ENCODE measurements at regions not wholly inside any gene's neighbourhood (a gene's known extent, or its start where the extent isn't known, plus 50 kb on each side); places are given as distances from the start of the nearest gene placed in this dataset.

DNA sequence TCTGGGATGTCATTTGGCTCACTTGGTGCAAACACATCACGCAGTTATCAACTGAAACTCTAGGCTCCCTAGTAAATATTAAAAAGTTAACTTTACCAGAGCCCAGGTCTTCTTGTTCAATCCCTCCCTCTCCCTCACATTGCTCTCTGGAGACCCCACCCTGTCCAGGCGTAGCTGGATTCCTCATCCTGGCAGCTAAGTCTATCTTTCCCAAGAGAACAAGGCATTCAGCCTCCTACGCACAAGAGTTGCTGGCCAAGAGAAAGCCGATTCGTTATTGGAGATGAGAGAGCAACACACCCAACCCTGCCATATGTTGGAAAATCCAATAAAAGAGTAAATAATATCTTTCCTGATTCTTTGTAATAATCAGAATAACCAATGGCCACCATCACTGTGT lies 117.9 kb downstream of the SLC30A10 start (continued):
- no peak for TF ChIP-seq ZFX (IDR thresholded peaks at IDR 0.05)
- no peak for TF ChIP-seq CEBPB (IDR thresholded peaks at IDR 0.05; ENCODE audit: low read depth)
- no peak for TF ChIP-seq EZH2phosphoT487 (IDR thresholded peaks at IDR 0.05; ENCODE audit: borderline replicate concordance)
- TF ChIP-seq POLR2AphosphoS5 (IDR thresholded peaks at IDR 0.05; ENCODE audit: low read depth, low read length) = no peak
- no peak for TF ChIP-seq ZNF274 (IDR thresholded peaks at IDR 0.05; ENCODE audit: low read depth, low read length)

DNA sequence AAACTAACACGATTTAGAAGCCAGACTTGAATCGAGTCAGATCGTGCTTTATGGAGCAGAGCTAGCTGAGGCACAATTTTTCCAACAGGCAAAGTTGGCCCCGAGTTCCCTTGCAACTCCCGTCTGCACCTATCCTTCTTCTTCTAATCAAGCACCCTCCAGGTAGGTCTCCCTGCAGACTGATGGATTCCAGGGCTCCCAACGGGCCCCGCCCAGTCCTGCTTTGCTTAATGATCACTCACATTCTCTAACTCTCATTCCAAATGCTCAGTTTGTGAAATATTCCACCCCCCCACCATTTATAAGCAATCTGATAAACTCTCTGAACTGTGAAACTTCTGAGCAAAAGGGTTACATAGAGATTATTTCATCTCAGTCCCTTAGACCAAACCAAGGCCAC lies 119.6 kb downstream of the SLC30A10 start:
- Histone ChIP-seq H3K4me2 (ENCODE audit: low read length) (no peak overlapping the region), H3K4me3 (replicated peaks in 1 of 2; ENCODE audit: low read depth in 1 of 2, low read length in 2 of 2) (no peak overlapping the region), H3K27me3 (ENCODE audit: insufficient read depth, low read length) (peaks cover 33% of the 10 kb centered on the region; the same call in 1 of the 2 replicates), H3K79me2 (ENCODE audit: insufficient read depth, low read length) (no peaks in the 10 kb centered on the region), H3K36me3 (ENCODE audit: control insufficient read depth in 1 of 2, insufficient read depth in 2 of 2, low read length in 2 of 2) (no peaks in the 10 kb centered on the region), H3K9me2 (ENCODE audit: insufficient read depth) (no peaks in the 10 kb centered on the region), H3K9me3 (ENCODE audit: control insufficient read depth in 1 of 2, insufficient read depth in 1 of 2, low read depth in 1 of 2, low read length in 2 of 2) (no peaks in the 10 kb centered on the region), H2AFZ (ENCODE audit: low read depth, low read length, poor library complexity, severe bottlenecking) (no peak overlapping the region), H3K4me1 (ENCODE audit: control insufficient read depth in 1 of 2, insufficient read depth in 2 of 2, low read length in 2 of 2) (peaks cover 0 to 6% of the 10 kb centered on the region in 2 experiments; a peak in 1 of 4 replicates), H3K27ac (ENCODE audit: low read depth, low read length) (no peak overlapping the region), H3K9ac (ENCODE audit: low read length) (no peak overlapping the region), H4K20me1 (ENCODE audit: insufficient read depth) (no peaks in the 10 kb centered on the region)
- ChIA-PET POLR2A (no interaction called here), CTCF (no interaction called here), RAD21 (ENCODE audit: low non-redundant PET in 1 of 2, low total read pairs in 2 of 2, uncharacterized antibody in 2 of 2, unreplicated experiment in 2 of 2) (no interaction called here)
- no TSS peak for BruUV-seq (replicated peaks)
- intact Hi-C loops (cut with micrococcal nuclease) = no loop called here
- no peak for DNase-seq (ENCODE audit: low read depth, low spot score)
- ATAC-seq = no peak
- TF ChIP-seq CBX3 (IDR thresholded peaks at IDR 0.05; ENCODE audit: low read depth) = no peak
- TF ChIP-seq, protein P1, sequence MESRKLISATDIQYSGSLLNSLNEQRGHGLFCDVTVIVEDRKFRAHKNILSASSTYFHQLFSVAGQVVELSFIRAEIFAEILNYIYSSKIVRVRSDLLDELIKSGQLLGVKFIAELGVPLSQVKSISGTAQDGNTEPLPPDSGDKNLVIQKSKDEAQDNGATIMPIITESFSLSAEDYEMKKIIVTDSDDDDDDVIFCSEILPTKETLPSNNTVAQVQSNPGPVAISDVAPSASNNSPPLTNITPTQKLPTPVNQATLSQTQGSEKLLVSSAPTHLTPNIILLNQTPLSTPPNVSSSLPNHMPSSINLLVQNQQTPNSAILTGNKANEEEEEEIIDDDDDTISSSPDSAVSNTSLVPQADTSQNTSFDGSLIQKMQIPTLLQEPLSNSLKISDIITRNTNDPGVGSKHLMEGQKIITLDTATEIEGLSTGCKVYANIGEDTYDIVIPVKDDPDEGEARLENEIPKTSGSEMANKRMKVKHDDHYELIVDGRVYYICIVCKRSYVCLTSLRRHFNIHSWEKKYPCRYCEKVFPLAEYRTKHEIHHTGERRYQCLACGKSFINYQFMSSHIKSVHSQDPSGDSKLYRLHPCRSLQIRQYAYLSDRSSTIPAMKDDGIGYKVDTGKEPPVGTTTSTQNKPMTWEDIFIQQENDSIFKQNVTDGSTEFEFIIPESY (IDR thresholded peaks at IDR 0.05; ENCODE audit: extremely low read depth, insufficient replicate concordance, low read length) = no peak
- TF ChIP-seq, protein P2, sequence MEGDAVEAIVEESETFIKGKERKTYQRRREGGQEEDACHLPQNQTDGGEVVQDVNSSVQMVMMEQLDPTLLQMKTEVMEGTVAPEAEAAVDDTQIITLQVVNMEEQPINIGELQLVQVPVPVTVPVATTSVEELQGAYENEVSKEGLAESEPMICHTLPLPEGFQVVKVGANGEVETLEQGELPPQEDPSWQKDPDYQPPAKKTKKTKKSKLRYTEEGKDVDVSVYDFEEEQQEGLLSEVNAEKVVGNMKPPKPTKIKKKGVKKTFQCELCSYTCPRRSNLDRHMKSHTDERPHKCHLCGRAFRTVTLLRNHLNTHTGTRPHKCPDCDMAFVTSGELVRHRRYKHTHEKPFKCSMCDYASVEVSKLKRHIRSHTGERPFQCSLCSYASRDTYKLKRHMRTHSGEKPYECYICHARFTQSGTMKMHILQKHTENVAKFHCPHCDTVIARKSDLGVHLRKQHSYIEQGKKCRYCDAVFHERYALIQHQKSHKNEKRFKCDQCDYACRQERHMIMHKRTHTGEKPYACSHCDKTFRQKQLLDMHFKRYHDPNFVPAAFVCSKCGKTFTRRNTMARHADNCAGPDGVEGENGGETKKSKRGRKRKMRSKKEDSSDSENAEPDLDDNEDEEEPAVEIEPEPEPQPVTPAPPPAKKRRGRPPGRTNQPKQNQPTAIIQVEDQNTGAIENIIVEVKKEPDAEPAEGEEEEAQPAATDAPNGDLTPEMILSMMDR (IDR thresholded peaks at IDR 0.05 in 2 of 3, conservative IDR thresholded peaks at IDR 0.05 in 1 of 3; ENCODE audit: borderline replicate concordance in 1 of 3, insufficient read depth in 1 of 3, low read depth in 2 of 3, low read length in 2 of 3) = no peak
- TF ChIP-seq CEBPB (IDR thresholded peaks at IDR 0.05; ENCODE audit: low read depth) = no peak
- TF ChIP-seq EZH2phosphoT487 (IDR thresholded peaks at IDR 0.05; ENCODE audit: borderline replicate concordance) = no peak
- no peak for TF ChIP-seq ZFX (IDR thresholded peaks at IDR 0.05)
- TF ChIP-seq TCF7L2 (IDR thresholded peaks at IDR 0.05; ENCODE audit: borderline replicate concordance, extremely low read depth, insufficient read depth, insufficient read length) = no peak
- TF ChIP-seq POLR2AphosphoS5 (IDR thresholded peaks at IDR 0.05; ENCODE audit: low read depth, low read length) = no peak
- TF ChIP-seq SRF (IDR thresholded peaks at IDR 0.05; ENCODE audit: low read depth) = no peak
- TF ChIP-seq, protein P3, sequence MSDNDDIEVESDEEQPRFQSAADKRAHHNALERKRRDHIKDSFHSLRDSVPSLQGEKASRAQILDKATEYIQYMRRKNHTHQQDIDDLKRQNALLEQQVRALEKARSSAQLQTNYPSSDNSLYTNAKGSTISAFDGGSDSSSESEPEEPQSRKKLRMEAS (IDR thresholded peaks at IDR 0.05) = no peak
- TF ChIP-seq, protein P4, sequence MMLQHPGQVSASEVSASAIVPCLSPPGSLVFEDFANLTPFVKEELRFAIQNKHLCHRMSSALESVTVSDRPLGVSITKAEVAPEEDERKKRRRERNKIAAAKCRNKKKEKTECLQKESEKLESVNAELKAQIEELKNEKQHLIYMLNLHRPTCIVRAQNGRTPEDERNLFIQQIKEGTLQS (IDR thresholded peaks at IDR 0.05) = no peak
- TF ChIP-seq EGR1 (IDR thresholded peaks at IDR 0.05; ENCODE audit: low read depth) = no peak
- TF ChIP-seq RAD21 (IDR thresholded peaks at IDR 0.05; ENCODE audit: low read depth) = no peak
- no peak for TF ChIP-seq JUND (IDR thresholded peaks at IDR 0.05)
- no peak for TF ChIP-seq EZH2 (IDR thresholded peaks at IDR 0.05)

Measured in HCT116 (cell line).